ENCODE measurements at regions not wholly inside any gene's neighbourhood (a gene's known extent, or its start where the extent isn't known, plus 50 kb on each side); places are given as distances from the start of the nearest gene placed in this dataset.

GRCh38 chr3:153440311-153440710 is 278.3 kb downstream of the RAP2B start:
- no peaks in the 10 kb centered on the region for H3K27me3 ChIP-seq (ENCODE audit: control insufficient read depth, insufficient read depth, low read length)
- H3K9me3 ChIP-seq (ENCODE audit: control insufficient read depth, insufficient read depth, low read depth, low read length), result no peaks in the 10 kb centered on the region
- DNase-seq (ENCODE audit: low read depth, low spot score) (no peak), ATAC-seq (no peak)
- intact Hi-C loops (cut with micrococcal nuclease; ENCODE audit: unreplicated experiment) (no loop called here), in situ Hi-C loops (cut with HindIII; ENCODE audit: low pct_unique_long_range_greater_than_20kb, low sequenced_read_pairs) (no loop called here)
- no TSS peak for BruUV-seq (replicated peaks)
- TF ChIP-seq CTCF (IDR thresholded peaks at IDR 0.05) (no peak), POLR2AphosphoS5 (IDR thresholded peaks at IDR 0.05; ENCODE audit: low read depth, low read length) (no peak), SIN3A (IDR thresholded peaks at IDR 0.05; ENCODE audit: borderline replicate concordance, insufficient read depth, low read depth, low read length) (no peak), TCF7L2 (IDR thresholded peaks at IDR 0.05; ENCODE audit: low read depth, low read length) (no peak), REST (IDR thresholded peaks at IDR 0.05; ENCODE audit: insufficient read depth in 1 of 2, low read depth in 2 of 2, low read length in 1 of 2) (no peak)
- no peak overlapping the region for H3K4me3 ChIP-seq (ENCODE audit: low read depth in 2 of 2, low read length in 2 of 2)
- no peaks in the 10 kb centered on the region for H3K36me3 ChIP-seq (ENCODE audit: control insufficient read depth, insufficient read depth, low read length)
- no peaks in the 10 kb centered on the region for H3K4me1 ChIP-seq (ENCODE audit: control insufficient read depth, insufficient read depth, low read length)
- CTCF ChIA-PET, result interaction anchor here (0.7 kb wide), 1 partner anchor 12 kb away, joined by 4 read pairs; no protein-coding TSS in a partner anchor
- no peak overlapping the region for H3K27ac ChIP-seq (ENCODE audit: low read length)
- POLR2A ChIA-PET, result interaction anchor here (0.6 kb wide), 1 partner anchor 1615 kb away, joined by 3 read pairs; no protein-coding TSS in a partner anchor

- ATAC-seq (no peak), DNase-seq (ENCODE audit: low read depth, low spot score) (no peak)
- CTCF ChIA-PET, result no interaction called here
- no peaks in the 10 kb centered on the region for H3K9me3 ChIP-seq (ENCODE audit: control insufficient read depth, insufficient read depth, low read depth, low read length)
- H3K27me3 ChIP-seq (ENCODE audit: control insufficient read depth, insufficient read depth, low read length), result no peaks in the 10 kb centered on the region
- no peak overlapping the region for H3K4me3 ChIP-seq (ENCODE audit: low read depth in 2 of 2, low read length in 2 of 2)
- POLR2A ChIA-PET, result no interaction called here
- no peak for TF ChIP-seq SIN3A (IDR thresholded peaks at IDR 0.05; ENCODE audit: borderline replicate concordance, insufficient read depth, low read depth, low read length)
- no peak for TF ChIP-seq REST (IDR thresholded peaks at IDR 0.05; ENCODE audit: insufficient read depth in 1 of 2, low read depth in 2 of 2, low read length in 1 of 2)
- H3K36me3 ChIP-seq (ENCODE audit: control insufficient read depth, insufficient read depth, low read length), result no peaks in the 10 kb centered on the region
- no peaks in the 10 kb centered on the region for H3K4me1 ChIP-seq (ENCODE audit: control insufficient read depth, insufficient read depth, low read length)
- H3K27ac ChIP-seq (ENCODE audit: low read length), result no peak overlapping the region
- in situ Hi-C loops (cut with HindIII; ENCODE audit: low pct_unique_long_range_greater_than_20kb, low sequenced_read_pairs) (no loop called here), intact Hi-C loops (cut with micrococcal nuclease; ENCODE audit: unreplicated experiment) (no loop called here)
- no TSS peak for BruUV-seq (replicated peaks)
Measured at GRCh38 chr3:153442386-153442785, 280.4 kb downstream of the RAP2B start.

All from Panc1 (cell line).